GM12873 (cell line): ENCODE measurements at regions not wholly inside any gene's neighbourhood (a gene's known extent, or its start where the extent isn't known, plus 50 kb on each side); places are given as distances from the start of the nearest gene placed in this dataset.

Experiments used
- CTCF ChIP-seq: IDR thresholded peaks from 2 replicates; pipeline ENCODE4 v1.5.1; 2012; ENCODE audit warnings: low read depth, mild to moderate bottlenecking, moderate library complexity, low read length, control low read depth; ENCODE audit not compliant: insufficient read depth; ENCODE audit errors: missing control alignments

GRCh38 chr10:6759961-6760360, 179.9 kb upstream of the PRKCQ start:
- TF ChIP-seq CTCF: no peak

- no peak for TF ChIP-seq CTCF
Measured at GRCh38 chr10:6757158-6757557, 177.1 kb upstream of the PRKCQ start.

- TF ChIP-seq CTCF: no peak
Measured at GRCh38 chr10:6756716-6757115, 176.6 kb upstream of the PRKCQ start.

- TF ChIP-seq CTCF: no peak
Measured at GRCh38 chr10:6755781-6756460, 175.8 kb upstream of the PRKCQ start.

- TF ChIP-seq CTCF: no peak
Measured at GRCh38 chr10:6753644-6754043, 173.6 kb upstream of the PRKCQ start.

- no peak for TF ChIP-seq CTCF
Measured at GRCh38 chr10:6751363-6751762, 171.3 kb upstream of the PRKCQ start.

- TF ChIP-seq CTCF: no peak
Measured at GRCh38 chr10:6748981-6749635, 169.0 kb upstream of the PRKCQ start.
